ENCODE measurements at regions not wholly inside any gene's neighbourhood (a gene's known extent, or its start where the extent isn't known, plus 50 kb on each side); places are given as distances from the start of the nearest gene placed in this dataset.
"Not testable (repeated sequence)": the region's sequence is repeated elsewhere in the genome, so short reads cannot be mapped to it uniquely, and the experiment has no call there.

DNA sequence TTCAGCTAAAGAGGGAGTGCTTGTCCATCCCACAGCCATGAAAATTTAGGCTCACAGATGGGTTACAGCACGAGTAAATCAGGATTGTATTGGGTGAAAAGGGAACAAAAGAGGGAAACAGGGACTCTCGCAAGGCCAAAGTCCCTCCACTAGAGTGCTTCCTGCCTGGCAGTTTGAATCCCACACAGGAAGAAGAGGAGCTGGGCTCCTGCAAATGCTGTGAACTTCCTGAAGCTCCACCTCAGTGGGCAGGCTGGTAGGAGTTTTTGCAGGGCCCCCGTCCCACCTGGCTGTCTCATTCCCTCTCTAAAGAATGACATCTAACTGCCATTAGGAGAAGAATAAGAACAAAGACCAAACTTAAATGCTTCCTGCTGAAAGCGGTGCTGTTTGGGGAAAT is 712.0 kb upstream of the PRMT6 start:
- no peak for DNase-seq

DNA sequence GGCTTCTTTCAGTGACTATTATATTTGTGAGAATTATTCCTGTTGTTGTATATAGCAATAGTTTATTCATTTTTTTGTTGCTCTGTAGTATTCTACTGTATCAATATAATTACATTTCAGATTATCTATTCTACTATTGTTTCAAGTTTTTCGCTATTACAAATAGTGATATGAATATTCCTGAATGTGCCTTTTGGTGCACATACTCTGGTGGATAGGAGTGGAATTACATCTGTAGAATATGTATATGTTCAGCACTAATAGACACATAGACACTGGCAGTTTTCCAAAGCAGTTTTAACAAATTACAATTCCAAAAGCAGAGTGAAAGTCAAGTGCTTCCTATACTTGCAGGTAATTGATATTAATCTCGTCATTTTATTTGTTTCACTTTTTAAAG is 696.2 kb upstream of the PRMT6 start:
- no peak for DNase-seq

DNA sequence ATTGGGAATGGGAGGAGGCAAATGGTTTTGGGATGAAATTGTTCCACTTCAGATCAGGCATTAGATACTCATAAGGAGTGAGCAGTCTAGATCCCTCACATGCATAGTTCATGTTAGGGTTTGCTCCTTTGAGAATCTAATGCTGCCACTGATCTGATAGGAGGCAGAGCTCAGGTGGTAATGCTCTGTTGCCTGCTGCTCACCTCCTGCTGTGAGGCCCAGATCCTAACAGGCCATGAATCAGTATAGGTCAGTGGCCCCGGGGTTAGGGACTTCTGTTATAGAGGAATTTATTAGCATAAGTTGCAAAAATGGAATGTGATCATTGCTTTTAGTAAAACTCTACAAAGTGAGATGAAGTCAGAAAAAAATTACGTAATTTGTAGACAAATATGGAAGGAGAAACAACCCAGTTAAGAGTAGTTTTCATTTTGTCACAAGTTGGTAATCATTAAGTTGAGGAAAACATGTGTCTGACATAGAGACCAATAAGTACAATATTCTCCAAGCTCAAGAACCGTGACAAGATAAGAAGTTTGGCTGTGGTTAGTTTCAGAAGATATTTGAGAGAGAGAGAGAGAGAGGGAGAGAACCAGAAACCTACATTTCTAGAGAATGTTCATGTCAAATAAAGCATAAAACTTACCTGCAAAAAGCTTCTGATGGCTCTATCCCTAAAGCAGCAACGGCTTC is 689.7 kb upstream of the PRMT6 start:
- DNase-seq, result no peak

GRCh38 chr1:106378261-106378660 is 678.2 kb upstream of the PRMT6 start:
- DNase-seq, result no peak

DNA sequence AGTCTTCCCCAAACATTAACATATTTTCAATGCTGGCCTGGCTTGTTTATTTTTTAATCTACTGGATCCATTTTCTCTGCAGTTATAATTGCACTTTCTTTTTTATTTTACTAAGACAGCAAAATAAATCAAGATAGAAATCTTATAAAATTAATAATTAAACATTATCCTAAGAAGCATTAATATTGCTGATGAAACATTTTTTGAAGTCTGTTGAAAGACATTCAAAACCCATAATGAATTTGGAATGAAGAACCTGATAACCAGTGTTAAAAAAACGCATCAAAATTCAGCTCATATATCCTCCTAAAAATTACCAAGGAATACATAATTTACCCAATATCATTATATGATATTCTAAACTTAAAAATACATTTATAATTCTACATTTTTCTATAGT is 675.7 kb upstream of the PRMT6 start:
- DNase-seq, result no peak

GRCh38 chr1:106389160-106389559 is 667.3 kb upstream of the PRMT6 start:
- not testable (repeated sequence) for DNase-seq

DNA sequence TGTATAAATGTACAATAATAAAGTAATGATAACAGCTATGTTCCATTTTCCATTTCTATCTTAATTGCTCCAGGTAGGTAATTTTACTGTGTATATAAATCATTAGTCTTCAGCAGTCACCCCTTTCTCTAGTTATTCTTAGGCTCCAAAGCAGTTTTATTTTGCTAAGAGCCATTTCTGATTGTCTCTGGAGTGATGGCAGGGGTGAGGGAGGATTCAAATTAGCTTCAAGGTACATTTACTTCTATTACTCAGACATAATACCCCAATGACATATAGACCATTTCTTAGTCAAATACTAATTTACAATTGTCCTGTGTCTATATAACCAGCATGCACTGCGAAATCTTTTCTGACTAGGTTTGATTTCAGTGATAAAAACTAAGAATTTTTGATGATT is 663.4 kb upstream of the PRMT6 start:
- no peak for DNase-seq

- DNase-seq, result no peak
Measured at GRCh38 chr1:106396020-106396419, 660.5 kb upstream of the PRMT6 start.

- DNase-seq, result no peak
Measured at GRCh38 chr1:106398391-106398790, 658.1 kb upstream of the PRMT6 start.

GRCh38 chr1:106406114-106406513 is 650.4 kb upstream of the PRMT6 start:
- no peak for DNase-seq

DNA sequence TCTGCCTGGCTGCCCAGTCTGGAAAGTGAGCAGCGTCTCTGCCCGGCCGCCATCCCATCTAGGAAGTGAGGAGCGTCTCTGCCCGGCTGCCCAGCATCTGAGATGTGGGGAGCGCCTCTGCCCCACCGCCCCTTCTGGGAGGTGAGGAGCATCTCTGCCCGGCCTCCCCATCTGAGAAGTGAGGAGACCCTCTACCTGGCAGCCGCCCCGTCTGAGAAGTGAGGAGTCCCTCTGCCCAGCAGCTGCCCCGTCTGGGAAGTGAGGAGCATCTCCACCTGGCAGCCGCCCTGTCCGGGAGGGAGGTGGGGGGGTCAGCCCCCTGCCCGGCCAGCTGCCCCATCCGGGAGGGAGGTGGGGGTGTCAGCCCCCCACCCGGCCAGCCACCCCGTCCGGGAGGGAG is 644.2 kb upstream of the PRMT6 start:
- DNase-seq, result not testable (repeated sequence)

- DNase-seq, result no peak
Measured at GRCh38 chr1:106435269-106435668, 621.2 kb upstream of the PRMT6 start.

GRCh38 chr1:106439475-106439874 is 617.0 kb upstream of the PRMT6 start:
- DNase-seq, result no peak

DNA sequence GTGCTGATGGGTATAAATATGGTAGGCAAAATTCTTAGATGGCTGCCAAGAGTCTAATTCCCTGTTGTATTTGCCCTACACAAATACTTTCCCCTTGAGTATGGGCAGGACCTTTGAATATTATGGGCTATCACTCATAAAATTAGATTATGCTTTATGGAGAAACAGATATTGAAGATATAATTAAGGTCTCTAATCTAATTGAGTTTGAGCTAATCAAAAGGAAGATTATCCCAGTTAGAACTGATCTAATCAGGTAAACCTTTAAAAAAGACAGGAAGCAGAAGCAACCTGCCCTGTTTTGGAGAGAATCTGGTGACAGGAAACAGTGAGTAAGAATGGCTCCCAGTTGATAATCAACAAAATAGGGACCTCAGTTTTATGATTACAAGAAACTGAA is 609.0 kb upstream of the PRMT6 start:
- DNase-seq, result no peak

DNA sequence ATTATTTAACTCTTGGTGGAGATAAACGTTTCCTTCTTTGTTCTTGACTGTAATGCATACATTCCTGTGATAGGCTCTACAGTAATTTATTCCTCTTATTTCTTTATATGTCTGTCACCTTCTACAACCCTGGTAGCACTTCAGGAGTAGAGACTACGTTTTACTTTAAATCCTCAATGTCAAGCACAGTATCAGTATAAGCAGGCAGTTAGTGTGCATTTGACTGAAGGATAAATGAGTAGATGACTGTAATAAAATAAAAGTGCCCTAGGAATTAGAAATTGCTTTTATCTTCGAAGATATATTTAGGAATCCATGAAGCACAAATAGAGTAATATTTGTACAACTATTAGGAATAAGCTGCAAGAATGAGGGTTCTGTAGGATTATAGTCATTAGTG is 599.6 kb upstream of the PRMT6 start:
- no peak for DNase-seq

DNA sequence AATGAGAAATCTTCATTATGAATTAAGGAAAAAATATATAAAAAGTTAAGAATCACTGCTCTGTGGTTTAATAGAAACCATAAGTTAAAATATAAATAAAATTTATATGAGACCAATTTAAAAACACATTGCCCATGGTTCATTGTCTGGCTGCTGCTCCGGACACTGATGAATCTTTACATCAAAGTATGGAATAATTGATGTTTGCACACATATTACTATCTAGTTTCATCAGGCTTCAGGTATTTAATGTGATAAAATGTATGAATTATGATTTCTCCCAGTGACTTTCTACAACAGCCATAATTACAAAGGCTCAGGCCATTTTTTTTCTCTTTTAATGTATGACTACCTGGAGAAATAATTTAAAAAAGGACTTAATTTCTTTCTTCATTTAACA is 599.1 kb upstream of the PRMT6 start:
- no peak for DNase-seq

- no peak for DNase-seq
Measured at GRCh38 chr1:106458866-106459265, 597.6 kb upstream of the PRMT6 start.

DNA sequence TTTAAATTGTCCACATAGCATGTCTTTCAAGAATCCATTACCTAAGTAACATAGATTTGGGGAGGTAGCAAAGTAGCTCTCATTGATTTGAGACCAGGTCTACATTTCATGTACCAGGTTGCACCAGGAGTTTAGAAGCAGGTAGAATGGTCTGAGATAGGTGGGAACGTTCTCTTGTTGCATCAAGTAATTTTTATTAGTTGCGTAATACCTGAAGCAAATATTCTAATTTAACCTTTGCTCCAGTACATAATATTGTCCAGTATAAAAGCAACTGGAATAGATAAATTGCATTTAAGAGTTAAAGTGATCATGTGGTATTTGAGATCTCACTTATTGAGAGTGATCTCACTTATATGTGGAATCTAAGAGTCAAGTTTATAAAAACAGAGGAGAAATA is 597.1 kb upstream of the PRMT6 start:
- no peak for DNase-seq

GRCh38 chr1:106465666-106466065 is 590.8 kb upstream of the PRMT6 start:
- DNase-seq, result no peak

DNA sequence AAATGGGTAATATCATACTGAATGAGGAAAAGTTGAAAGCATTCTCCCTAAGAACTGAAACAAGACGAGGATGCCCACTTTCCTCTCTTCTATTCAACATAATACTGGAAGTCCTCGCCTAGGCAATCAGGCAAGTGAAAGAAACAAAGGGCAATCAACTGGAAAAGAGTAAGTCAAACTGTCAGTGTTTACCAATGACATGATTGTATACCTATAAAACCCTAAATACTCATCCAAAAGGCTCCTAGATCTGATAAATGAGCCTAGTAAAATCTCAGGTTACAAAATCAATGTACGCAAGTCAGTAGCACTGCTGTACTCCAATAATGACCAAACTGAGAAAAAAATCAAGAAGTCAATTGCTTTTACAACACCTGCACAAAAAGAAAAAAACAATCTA is 575.8 kb upstream of the PRMT6 start:
- no peak for DNase-seq

GRCh38 chr1:106492880-106493279 is 563.6 kb upstream of the PRMT6 start:
- DNase-seq, result no peak

DNA sequence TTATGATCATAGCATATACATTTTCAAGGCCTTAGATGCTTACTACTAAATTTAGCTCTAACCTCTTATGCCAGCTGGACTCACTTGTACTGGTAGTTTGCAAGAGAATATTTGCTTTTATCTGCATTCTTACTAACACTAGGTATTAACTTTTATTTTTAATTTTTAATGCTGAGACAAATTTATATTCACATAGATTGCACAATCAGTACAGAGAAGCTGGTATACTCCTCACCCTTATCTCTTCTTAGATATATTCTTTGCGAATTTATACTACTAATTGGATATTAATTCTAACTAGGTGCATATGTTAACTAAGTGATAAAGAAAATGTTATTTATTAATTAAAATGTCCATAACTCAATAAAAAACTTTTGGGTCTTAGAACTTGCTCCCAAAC is 561.8 kb upstream of the PRMT6 start:
- no peak for DNase-seq

DNA sequence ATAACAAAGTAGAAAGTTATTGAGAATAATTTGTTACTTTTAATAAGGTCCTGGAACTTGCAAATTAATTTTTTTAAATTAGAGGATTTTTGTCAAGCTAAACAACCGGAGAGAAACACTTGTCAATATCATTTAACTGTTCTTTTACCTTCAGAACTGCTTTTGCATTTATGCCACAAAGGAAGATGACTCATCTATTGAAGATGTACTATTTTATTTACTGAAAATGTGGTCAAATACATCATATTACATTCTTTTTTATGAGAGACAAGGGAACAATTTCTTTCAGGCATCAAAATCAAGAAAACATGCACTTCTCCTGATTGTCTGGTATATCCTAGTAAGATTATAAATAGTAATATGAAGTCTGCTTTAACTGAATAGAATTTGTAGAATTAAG is 558.2 kb upstream of the PRMT6 start:
- DNase-seq, result no peak

GRCh38 chr1:106502659-106503058 is 553.8 kb upstream of the PRMT6 start:
- no peak for DNase-seq

- DNase-seq, result no peak
Measured at GRCh38 chr1:106515375-106515774, 541.1 kb upstream of the PRMT6 start.

DNA sequence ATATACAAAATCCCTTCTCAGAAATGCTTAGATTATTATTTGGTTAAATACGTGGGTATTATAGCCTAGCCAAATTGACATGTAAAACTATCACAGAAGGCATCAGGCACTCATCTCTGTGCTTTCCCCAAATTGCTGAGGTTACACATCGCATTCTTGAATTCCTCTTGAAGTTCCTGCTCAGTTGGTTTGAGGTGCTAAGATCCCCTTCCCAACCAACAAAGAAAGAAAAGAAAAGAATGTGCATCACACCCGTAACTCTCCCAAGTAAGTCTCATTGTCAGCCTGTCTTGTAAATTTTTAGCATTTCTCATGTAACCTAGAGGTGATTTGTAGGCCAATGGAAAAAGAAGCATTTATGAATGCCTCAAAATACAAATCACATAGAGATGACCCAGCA is 539.2 kb upstream of the PRMT6 start:
- DNase-seq, result no peak

All from CD4-positive, alpha-beta T cell treated with Interleukin-1 beta for 1 hour (primary cell).